Mesothelial cell of epicardium (in vitro differentiated cells): ENCODE measurements at regions not wholly inside any gene's neighbourhood (a gene's known extent, or its start where the extent isn't known, plus 50 kb on each side); places are given as distances from the start of the nearest gene placed in this dataset.

Experiments used
- DNase-seq, 2 experiments: peaks; one replicate each; pipeline ENCODE4 v3.0.0; 2021; ENCODE audit warnings: low spot score in 2 of 2; ENCODE audit not compliant: unreplicated experiment in 2 of 2
- H3K27ac Mint-ChIP-seq: 2 replicates; pipeline ENCODE4 v1.8.0; 2021; ENCODE audit warnings: mixed read lengths
- H3K27me3 Mint-ChIP-seq: 2 replicates; pipeline ENCODE4 v1.8.0; 2021; ENCODE audit warnings: low read depth, mixed read lengths
- H3K36me3 Mint-ChIP-seq: 2 replicates; pipeline ENCODE4 v1.8.0; 2021; ENCODE audit warnings: mixed read lengths
- H3K4me1 Mint-ChIP-seq: 2 replicates; pipeline ENCODE4 v1.8.0; 2021; ENCODE audit warnings: mixed read lengths
- H3K4me3 Mint-ChIP-seq: 2 replicates; pipeline ENCODE4 v1.8.0; 2021; ENCODE audit warnings: mild to moderate bottlenecking, moderate library complexity, mixed read lengths
- H3K9me3 Mint-ChIP-seq: 2 replicates; pipeline ENCODE4 v1.8.0; 2021; ENCODE audit warnings: mixed read lengths
- TF ChIP-seq, protein P1 (sequence below): fragments of 200-600 bp; sonication (generic); IDR thresholded peaks from one replicate; pipeline ENCODE4 v1.5.0; 2021; ENCODE audit warnings: antibody characterized with exemption; ENCODE audit not compliant: unreplicated experiment

DNA sequence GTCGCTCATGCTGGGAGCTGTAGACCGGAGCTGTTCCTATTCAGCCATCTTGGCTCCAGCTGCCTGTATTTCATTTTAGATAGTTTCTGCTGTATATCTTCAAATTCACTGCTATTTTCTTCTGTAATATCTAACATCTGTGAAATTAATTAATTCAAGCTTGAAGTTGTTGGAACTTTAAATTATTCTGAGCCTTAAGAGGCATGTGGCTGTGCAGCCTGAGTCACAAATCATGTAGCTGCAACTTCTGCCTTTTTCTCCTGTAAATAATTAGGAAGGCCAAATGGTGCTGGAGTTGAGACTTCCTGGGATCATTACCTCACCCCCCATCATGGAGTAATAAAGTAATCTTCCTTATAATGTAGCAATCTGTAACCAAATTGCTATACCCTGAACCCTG lies 183.3 kb upstream of the PCSK5 start:
- Mint-ChIP-seq H3K4me1 (peaks cover 12% of the 10 kb centered on the region), H3K27me3 (no peaks in the 10 kb centered on the region)

DNA sequence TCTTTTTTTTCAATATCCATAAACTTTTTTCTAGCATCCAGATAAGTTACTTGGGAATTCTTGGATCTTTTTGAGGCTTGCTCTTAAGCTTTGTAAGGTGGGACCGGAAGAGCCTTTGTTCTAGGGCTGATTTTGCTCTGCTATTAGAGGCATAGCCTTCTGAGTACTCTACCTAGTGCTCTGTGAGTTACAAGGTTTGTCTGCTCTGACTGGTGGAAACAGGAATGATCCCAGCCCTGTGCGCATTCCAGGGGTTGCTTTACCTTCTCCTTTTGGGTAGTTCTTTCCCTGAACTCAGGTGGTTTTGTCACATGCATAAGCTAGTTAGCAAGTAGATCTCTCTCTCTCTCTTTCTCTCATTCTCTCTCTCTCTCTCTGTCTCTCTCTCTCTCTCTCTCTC lies 180.8 kb upstream of the PCSK5 start:
- no peak overlapping the region for H3K27ac Mint-ChIP-seq
- TF ChIP-seq, protein P1, sequence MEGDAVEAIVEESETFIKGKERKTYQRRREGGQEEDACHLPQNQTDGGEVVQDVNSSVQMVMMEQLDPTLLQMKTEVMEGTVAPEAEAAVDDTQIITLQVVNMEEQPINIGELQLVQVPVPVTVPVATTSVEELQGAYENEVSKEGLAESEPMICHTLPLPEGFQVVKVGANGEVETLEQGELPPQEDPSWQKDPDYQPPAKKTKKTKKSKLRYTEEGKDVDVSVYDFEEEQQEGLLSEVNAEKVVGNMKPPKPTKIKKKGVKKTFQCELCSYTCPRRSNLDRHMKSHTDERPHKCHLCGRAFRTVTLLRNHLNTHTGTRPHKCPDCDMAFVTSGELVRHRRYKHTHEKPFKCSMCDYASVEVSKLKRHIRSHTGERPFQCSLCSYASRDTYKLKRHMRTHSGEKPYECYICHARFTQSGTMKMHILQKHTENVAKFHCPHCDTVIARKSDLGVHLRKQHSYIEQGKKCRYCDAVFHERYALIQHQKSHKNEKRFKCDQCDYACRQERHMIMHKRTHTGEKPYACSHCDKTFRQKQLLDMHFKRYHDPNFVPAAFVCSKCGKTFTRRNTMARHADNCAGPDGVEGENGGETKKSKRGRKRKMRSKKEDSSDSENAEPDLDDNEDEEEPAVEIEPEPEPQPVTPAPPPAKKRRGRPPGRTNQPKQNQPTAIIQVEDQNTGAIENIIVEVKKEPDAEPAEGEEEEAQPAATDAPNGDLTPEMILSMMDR: no peak
- H3K27me3 Mint-ChIP-seq: no peaks in the 10 kb centered on the region
- H3K4me3 Mint-ChIP-seq: no peak overlapping the region
- H3K9me3 Mint-ChIP-seq: peaks cover 9% of the 10 kb centered on the region
- peaks cover 32% of the 10 kb centered on the region for H3K4me1 Mint-ChIP-seq
- no peaks in the 10 kb centered on the region for H3K36me3 Mint-ChIP-seq
- DNase-seq: no peak

More for the DNA sequence above, 183.3 kb upstream of the PCSK5 start:
- no peak for DNase-seq
- H3K9me3 Mint-ChIP-seq: peaks cover 9% of the 10 kb centered on the region
- TF ChIP-seq, protein P1: no peak
- H3K4me3 Mint-ChIP-seq: no peak overlapping the region
- H3K36me3 Mint-ChIP-seq: no peaks in the 10 kb centered on the region
- no peak overlapping the region for H3K27ac Mint-ChIP-seq

GRCh38 chr9:75712700-75713099 lies 177.8 kb upstream of the PCSK5 start:
- H3K36me3 Mint-ChIP-seq: no peaks in the 10 kb centered on the region
- DNase-seq: peak in 1 of 2 experiments; percentile 46
- no peaks in the 10 kb centered on the region for H3K27me3 Mint-ChIP-seq
- H3K27ac Mint-ChIP-seq: peak overlapping the region; percentile 91
- no peak overlapping the region for H3K4me3 Mint-ChIP-seq
- H3K9me3 Mint-ChIP-seq: no peaks in the 10 kb centered on the region
- TF ChIP-seq, protein P1: no peak
- H3K4me1 Mint-ChIP-seq: peaks cover 40% of the 10 kb centered on the region

DNA sequence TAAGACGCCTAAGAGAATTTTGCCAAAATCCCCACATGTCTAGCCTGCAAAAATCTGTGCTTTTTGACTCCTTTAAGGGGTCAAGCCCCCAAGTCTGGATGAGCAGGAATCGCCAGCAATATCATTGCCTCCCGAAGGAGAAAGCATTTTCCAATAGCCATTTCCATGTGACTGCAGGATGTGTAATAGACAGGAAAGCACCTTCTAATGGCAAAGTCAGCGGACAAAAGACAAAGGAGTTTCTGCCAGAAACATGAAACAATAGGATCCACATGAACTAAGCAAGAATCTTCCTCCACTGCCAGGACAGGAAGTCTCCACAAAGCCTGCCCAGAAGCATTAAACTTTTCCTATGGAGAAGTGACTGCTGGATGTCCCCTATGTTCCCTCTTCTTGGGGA lies 177.1 kb upstream of the PCSK5 start:
- Mint-ChIP-seq H3K27ac (peak overlapping the region; percentile 91), H3K9me3 (no peaks in the 10 kb centered on the region), H3K27me3 (no peaks in the 10 kb centered on the region), H3K4me3 (no peak overlapping the region), H3K36me3 (no peaks in the 10 kb centered on the region), H3K4me1 (peaks cover 45% of the 10 kb centered on the region)
- TF ChIP-seq, protein P1: no peak
- DNase-seq: no peak

DNA sequence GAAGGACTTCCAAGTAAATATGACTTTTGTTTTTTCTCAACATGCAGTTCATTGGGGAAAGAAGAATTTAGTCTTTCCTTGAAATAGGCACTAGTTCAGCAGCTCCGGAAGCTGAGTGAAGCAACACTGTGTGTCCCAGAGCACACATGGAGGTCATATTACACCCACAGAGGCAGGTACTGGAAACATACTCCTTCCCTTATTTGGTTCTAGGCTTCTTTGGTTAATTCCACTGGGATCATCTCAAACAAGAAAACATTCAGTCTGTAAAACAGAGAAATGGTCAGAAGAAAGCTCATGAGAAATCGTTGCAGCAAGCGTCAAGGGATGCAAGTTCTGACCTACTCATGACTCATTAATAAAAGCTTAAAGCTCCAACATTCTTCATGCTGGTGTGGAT lies 175.1 kb upstream of the PCSK5 start:
- TF ChIP-seq, protein P1: no peak
- Mint-ChIP-seq H3K4me3 (no peak overlapping the region), H3K36me3 (no peaks in the 10 kb centered on the region), H3K9me3 (peaks cover 2% of the 10 kb centered on the region), H3K27ac (no peak overlapping the region), H3K27me3 (no peaks in the 10 kb centered on the region), H3K4me1 (peaks cover 56% of the 10 kb centered on the region)
- no peak for DNase-seq

DNA sequence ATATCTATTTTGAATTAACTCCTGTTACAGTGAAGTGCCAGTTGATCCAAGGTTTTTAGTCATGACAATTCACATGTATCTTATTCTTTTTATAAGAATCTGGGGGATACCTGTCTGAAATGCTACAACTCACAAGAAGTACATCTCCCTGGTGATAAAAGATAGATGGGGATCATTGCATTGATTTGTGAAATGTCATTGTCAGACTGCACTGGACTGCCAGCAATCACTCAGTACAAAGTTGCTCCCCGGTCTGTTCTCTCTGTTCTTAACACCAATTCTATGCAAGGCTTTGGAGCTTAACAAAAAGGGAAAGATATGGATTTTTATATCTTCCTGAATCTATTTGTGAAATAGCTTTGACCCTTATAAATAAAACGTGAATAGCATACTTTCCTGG lies 171.8 kb upstream of the PCSK5 start:
- H3K4me1 Mint-ChIP-seq: peaks cover 33% of the 10 kb centered on the region
- H3K9me3 Mint-ChIP-seq: peaks cover 11% of the 10 kb centered on the region
- TF ChIP-seq, protein P1: no peak
- no peak for DNase-seq
- H3K4me3 Mint-ChIP-seq: no peak overlapping the region
- H3K27me3 Mint-ChIP-seq: peaks cover 1% of the 10 kb centered on the region
- H3K36me3 Mint-ChIP-seq: no peaks in the 10 kb centered on the region
- no peak overlapping the region for H3K27ac Mint-ChIP-seq
